GM19240 (cell line): ENCODE measurements at regions not wholly inside any gene's neighbourhood (a gene's known extent, or its start where the extent isn't known, plus 50 kb on each side); places are given as distances from the start of the nearest gene placed in this dataset.
"Not testable (repeated sequence)": the region's sequence is repeated elsewhere in the genome, so short reads cannot be mapped to it uniquely, and the experiment has no call there.

Experiments used
- DNase-seq: peaks from one replicate; pipeline ENCODE4 v3.0.0; 2011; ENCODE audit warnings: low spot score; ENCODE audit not compliant: insufficient read length

GRCh38 chr10:78657862-78658165, 411.0 kb upstream of the ZMIZ1 start:
- no peak for DNase-seq

- no peak for DNase-seq
These were observed 409.8 kb upstream of the ZMIZ1 start for GRCh38 chr10:78658645-78659597.

- no peak for DNase-seq
These were observed 409.2 kb upstream of the ZMIZ1 start for GRCh38 chr10:78659598-78659967.

- DNase-seq, result no peak
These were observed 408.2 kb upstream of the ZMIZ1 start for GRCh38 chr10:78660446-78661106.

- DNase-seq, result no peak
These were observed 405.0 kb upstream of the ZMIZ1 start for GRCh38 chr10:78663721-78664120.

- DNase-seq, result no peak
These were observed 403.7 kb upstream of the ZMIZ1 start for GRCh38 chr10:78664929-78665553.

- DNase-seq, result no peak
These were observed 395.8 kb upstream of the ZMIZ1 start for GRCh38 chr10:78672918-78673317.

- DNase-seq, result not testable (repeated sequence)
These were observed 387.6 kb upstream of the ZMIZ1 start for GRCh38 chr10:78681141-78681540.

- DNase-seq, result not testable (repeated sequence)
These were observed 386.8 kb upstream of the ZMIZ1 start for GRCh38 chr10:78681986-78682385.

- no peak for DNase-seq
These were observed 383.8 kb upstream of the ZMIZ1 start for GRCh38 chr10:78684947-78685346.

- no peak for DNase-seq
These were observed 383.2 kb upstream of the ZMIZ1 start for GRCh38 chr10:78685466-78686103.

GRCh38 chr10:78686444-78687060, 382.2 kb upstream of the ZMIZ1 start:
- DNase-seq, result no peak

GRCh38 chr10:78687626-78688025, 381.1 kb upstream of the ZMIZ1 start:
- DNase-seq, result no peak

GRCh38 chr10:78688230-78688900, 380.4 kb upstream of the ZMIZ1 start:
- no peak for DNase-seq

- no peak for DNase-seq
These were observed 379.7 kb upstream of the ZMIZ1 start for GRCh38 chr10:78688901-78689583.

- no peak for DNase-seq
These were observed 379.2 kb upstream of the ZMIZ1 start for GRCh38 chr10:78689584-78689935.

GRCh38 chr10:78690354-78691111, 378.2 kb upstream of the ZMIZ1 start:
- DNase-seq, result no peak

- DNase-seq, result no peak
These were observed 377.3 kb upstream of the ZMIZ1 start for GRCh38 chr10:78691301-78692030.

- DNase-seq, result no peak
These were observed 376.7 kb upstream of the ZMIZ1 start for GRCh38 chr10:78692071-78692470.
